ENCODE measurements at regions not wholly inside any gene's neighbourhood (a gene's known extent, or its start where the extent isn't known, plus 50 kb on each side); places are given as distances from the start of the nearest gene placed in this dataset.

GRCh38 chr16:51402298-51402697, 251.2 kb upstream of the SALL1 start:
- TF ChIP-seq GATA2 (IDR thresholded peaks at IDR 0.05; ENCODE audit: low read depth, low read length), result no peak
- TF ChIP-seq GATA3 (IDR thresholded peaks at IDR 0.05; ENCODE audit: low read depth, low read length), result no peak

All from SH-SY5Y (cell line).